Central memory CD8-positive, alpha-beta T cell (primary cell): ENCODE measurements at regions not wholly inside any gene's neighbourhood (a gene's known extent, or its start where the extent isn't known, plus 50 kb on each side); places are given as distances from the start of the nearest gene placed in this dataset.
"Not testable (repeated sequence)": the region's sequence is repeated elsewhere in the genome, so short reads cannot be mapped to it uniquely, and the experiment has no call there.

Experiments
- ATAC-seq: fragments of 150-1000 bp; cut with Tn5 transposase; replicated peaks from 2 replicates; pipeline ENCODE4 v1.10.0; 2022; ENCODE audit warnings: mild to moderate bottlenecking, moderate FRiP score, moderate number of reproducible peaks; ENCODE audit not compliant: poor library complexity, severe bottlenecking; ENCODE audit errors: extremely low read depth
- DNase-seq, 2 donors: peaks; one replicate each; pipeline ENCODE4 v3.0.0; 2021; ENCODE audit warnings: low spot score in 2 of 2
- H3K27ac Mint-ChIP-seq: one replicate; pipeline ENCODE4 v1.8.0; 2022; ENCODE audit warnings: low read depth, mild to moderate bottlenecking, moderate library complexity, mixed read lengths
- H3K27me3 Mint-ChIP-seq: one replicate; pipeline ENCODE4 v1.8.0; 2022; ENCODE audit warnings: mixed read lengths
- H3K36me3 Mint-ChIP-seq: one replicate; pipeline ENCODE4 v1.8.0; 2022; ENCODE audit warnings: mild to moderate bottlenecking, moderate library complexity, mixed read lengths; ENCODE audit not compliant: insufficient read depth
- H3K4me1 Mint-ChIP-seq: one replicate; pipeline ENCODE4 v1.8.0; 2022; ENCODE audit warnings: mixed read lengths
- H3K4me3 Mint-ChIP-seq: one replicate; pipeline ENCODE4 v1.8.0; 2022; ENCODE audit warnings: mild to moderate bottlenecking, moderate library complexity, mixed read lengths
- H3K9me3 Mint-ChIP-seq: one replicate; pipeline ENCODE4 v1.8.0; 2022; ENCODE audit warnings: mixed read lengths

DNA sequence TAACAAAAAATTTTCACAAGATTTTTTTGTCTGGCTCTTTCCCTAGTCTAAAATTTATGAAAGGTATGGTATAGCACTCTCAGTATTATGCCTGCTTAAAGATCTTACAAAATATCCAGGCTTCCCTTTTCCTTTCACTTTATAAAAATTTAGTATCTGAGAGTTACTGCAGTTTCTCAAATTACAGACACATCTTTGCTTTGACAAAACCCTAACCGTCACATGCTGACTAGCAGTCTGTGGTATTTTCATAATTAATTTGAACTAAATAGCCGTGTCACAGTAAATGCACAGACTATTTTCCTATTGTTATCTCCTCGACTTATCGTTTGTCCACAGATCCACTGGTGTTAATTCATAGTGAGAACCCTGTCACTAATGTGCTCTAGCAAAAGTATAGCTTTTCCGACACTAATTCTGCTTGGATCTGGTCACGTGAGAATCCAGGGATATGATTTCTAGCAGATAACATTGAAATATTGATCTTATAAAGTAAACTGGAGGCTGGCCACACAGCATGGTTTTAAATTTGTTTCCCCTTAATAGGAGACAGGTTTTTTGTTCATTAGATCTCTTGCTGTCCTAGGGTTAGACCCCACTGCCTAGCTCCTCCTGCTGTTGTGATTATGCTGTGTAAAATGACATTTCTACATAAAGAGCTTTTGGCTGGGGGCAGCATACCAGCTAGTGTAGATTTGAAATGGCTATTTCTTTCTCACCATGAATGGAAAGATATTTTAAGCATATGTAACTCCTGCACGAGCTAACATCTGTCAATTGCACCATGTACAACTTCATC is 340.6 kb upstream of the SASH1 start:
- Mint-ChIP-seq H3K36me3 (peaks cover 2% of the 10 kb centered on the region), H3K27me3 (no peaks in the 10 kb centered on the region), H3K4me1 (no peaks in the 10 kb centered on the region), H3K27ac (no peak overlapping the region), H3K9me3 (peaks cover 9% of the 10 kb centered on the region), H3K4me3 (no peak overlapping the region)
- ATAC-seq (no peak), DNase-seq (no peak)

DNA sequence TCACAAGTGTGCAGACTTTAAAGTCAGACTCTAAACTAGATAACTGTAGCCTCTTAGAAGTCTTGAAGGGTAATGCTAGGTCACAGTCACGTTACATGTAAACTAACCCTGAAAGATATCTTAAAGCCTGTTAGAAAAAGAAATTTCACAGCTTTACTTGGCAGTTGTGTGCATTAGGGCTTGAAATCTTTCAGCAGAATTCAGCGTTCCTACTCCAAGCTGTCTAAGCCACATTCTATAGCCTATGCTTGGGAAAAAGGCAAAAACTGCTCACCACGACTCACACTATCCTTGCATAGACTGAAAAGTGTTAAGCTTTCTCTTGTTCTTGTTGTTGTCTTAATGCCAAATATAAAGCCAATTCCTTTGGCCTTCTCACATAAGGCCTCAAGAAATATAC is 338.0 kb upstream of the SASH1 start:
- no peak for ATAC-seq
- no peak overlapping the region for H3K4me3 Mint-ChIP-seq

DNA sequence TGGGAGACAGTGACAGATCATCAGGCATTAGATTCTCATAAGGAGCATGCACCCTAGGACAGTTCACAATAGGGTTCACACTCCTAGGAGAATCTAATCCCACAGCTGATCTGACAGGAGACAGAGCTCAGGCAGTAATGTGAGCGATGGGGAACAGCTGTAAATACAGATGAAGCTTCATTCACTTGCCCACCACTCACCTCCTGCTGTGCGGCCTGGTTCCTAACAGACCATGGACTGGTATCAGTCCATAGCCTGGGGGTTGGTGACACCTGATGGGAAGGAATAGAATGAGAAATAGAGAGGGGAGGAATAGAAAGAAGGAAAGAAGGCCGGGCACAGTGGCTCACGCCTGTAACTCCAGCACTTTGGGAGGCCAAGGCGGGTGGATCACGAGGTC is 336.8 kb upstream of the SASH1 start:
- Mint-ChIP-seq H3K36me3 (peaks cover 2% of the 10 kb centered on the region), H3K27ac (no peak overlapping the region), H3K4me3 (no peak overlapping the region), H3K9me3 (peaks cover 7% of the 10 kb centered on the region), H3K4me1 (no peaks in the 10 kb centered on the region), H3K27me3 (no peaks in the 10 kb centered on the region)
- ATAC-seq: no peak
- no peak for DNase-seq

More for the DNA sequence above, 338.0 kb upstream of the SASH1 start:
- no peak for DNase-seq
- H3K27ac Mint-ChIP-seq: no peak overlapping the region
- H3K9me3 Mint-ChIP-seq: peaks cover 9% of the 10 kb centered on the region
- no peaks in the 10 kb centered on the region for H3K4me1 Mint-ChIP-seq
- H3K27me3 Mint-ChIP-seq: no peaks in the 10 kb centered on the region
- peaks cover 2% of the 10 kb centered on the region for H3K36me3 Mint-ChIP-seq

DNA sequence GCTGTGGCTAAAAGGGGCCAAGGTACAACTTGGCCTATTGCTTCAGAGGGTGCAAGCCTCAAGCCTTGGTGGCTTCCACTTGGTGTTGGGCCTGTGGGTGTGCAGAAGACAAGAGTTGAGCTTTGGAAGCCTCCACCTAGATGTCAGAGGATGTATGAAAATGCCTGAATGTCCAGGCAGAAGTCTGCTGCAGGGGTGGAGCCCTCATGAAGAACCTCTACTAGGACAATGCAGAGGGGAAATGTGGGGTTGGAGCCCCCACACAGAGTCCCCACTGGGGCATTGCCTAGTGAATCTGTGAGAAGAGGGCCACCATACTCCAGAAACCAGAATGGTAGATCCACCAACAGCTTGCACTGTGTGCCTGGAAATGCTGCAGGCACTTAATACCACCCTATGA is 332.1 kb upstream of the SASH1 start:
- H3K4me1 Mint-ChIP-seq, H3K27ac Mint-ChIP-seq, DNase-seq: not testable (repeated sequence)

DNA sequence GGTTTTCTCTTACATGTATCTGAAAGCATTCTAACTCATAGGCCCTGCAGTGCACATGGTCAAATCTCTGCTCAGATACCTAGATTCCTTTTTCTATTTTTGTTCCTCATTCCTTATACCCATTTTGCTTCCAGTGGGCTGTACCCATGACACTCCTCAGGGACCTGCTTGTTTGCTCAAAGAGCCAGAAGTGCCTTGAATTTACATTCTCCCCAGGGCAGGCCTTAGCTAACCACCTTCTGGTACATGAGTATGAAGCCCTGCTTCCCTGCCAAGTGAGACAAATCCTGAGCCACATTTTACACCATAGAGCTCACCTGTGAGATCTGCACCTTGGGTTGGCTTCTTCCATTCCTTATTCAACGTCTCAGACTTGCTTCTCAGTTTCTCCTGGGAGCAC is 326.6 kb upstream of the SASH1 start:
- ATAC-seq (no peak), DNase-seq (no peak)
- H3K27me3 Mint-ChIP-seq: no peaks in the 10 kb centered on the region
- no peaks in the 10 kb centered on the region for H3K4me1 Mint-ChIP-seq
- peaks cover 29% of the 10 kb centered on the region for H3K9me3 Mint-ChIP-seq
- no peak overlapping the region for H3K27ac Mint-ChIP-seq
- no peaks in the 10 kb centered on the region for H3K36me3 Mint-ChIP-seq
- no peak overlapping the region for H3K4me3 Mint-ChIP-seq

More for the DNA sequence above, 332.1 kb upstream of the SASH1 start:
- not testable (repeated sequence) for H3K36me3 Mint-ChIP-seq, ATAC-seq, H3K27me3 Mint-ChIP-seq, H3K4me3 Mint-ChIP-seq
- H3K9me3 Mint-ChIP-seq: peaks cover 18% of the 10 kb centered on the region

DNA sequence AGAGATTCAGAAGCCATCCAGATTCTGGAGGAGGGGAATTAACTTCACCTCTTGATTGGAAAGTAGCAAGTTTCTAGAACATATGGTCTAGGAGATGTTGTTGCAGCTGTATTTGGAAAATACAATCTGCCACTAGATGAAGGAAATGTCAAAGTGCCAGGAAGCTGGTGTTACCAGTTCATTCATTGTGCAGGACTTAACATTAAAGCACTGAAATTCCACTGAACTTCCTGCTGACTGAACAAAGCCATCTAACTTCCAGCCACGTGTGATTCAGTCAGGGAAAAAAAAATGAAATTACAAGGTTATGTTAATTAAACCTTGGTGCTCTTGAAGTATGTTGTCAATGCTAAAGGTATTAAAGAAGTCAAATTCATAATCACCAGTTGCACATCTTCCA is 321.5 kb upstream of the SASH1 start:
- DNase-seq (no peak), ATAC-seq (no peak)
- H3K9me3 Mint-ChIP-seq: peaks cover 27% of the 10 kb centered on the region
- no peak overlapping the region for H3K27ac Mint-ChIP-seq
- no peaks in the 10 kb centered on the region for H3K4me1 Mint-ChIP-seq
- no peaks in the 10 kb centered on the region for H3K27me3 Mint-ChIP-seq
- no peak overlapping the region for H3K4me3 Mint-ChIP-seq
- H3K36me3 Mint-ChIP-seq: no peaks in the 10 kb centered on the region

DNA sequence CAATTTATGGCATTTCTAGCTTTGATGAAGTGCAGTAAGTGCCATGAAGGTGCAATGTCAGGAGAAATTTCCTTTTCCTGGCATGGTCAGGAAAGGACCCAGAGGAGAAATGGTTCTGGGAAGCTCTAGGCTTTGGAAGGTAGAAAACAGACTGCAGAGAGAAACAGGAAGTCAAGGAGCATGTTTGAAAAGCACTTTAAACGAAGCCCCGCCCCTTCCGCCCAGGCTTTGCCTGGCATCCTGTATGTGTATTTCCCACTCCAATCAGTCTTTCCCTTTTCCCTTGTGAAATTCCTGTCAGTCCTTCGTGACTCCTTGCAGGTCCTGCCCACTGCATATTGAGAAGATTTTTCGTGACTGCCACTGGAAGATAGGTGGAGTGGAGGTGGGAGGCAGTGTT is 320.9 kb upstream of the SASH1 start:
- H3K4me1 Mint-ChIP-seq: no peaks in the 10 kb centered on the region
- no peak overlapping the region for H3K4me3 Mint-ChIP-seq
- DNase-seq (no peak), ATAC-seq (no peak)
- H3K9me3 Mint-ChIP-seq: peaks cover 28% of the 10 kb centered on the region
- no peaks in the 10 kb centered on the region for H3K36me3 Mint-ChIP-seq
- H3K27ac Mint-ChIP-seq: no peak overlapping the region
- H3K27me3 Mint-ChIP-seq: no peaks in the 10 kb centered on the region

DNA sequence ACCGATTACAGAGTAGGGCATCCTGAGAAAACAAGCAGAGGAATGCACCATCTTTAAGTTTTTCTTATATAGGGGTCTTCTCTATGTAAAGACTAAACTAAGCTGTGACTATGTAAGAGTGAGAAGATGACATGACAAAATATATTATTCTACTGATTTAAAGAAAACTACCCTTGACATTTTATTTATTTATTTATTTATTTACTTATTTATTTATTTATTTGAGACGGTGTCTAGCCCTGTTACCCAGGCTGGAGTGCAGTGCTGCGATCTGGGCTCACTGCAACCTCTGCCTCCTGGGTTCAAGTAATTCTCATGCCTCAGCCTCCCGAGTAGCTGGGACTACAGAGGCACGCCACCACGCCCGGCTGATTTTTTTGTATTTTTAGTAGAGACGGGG is 320.4 kb upstream of the SASH1 start:
- ATAC-seq, H3K4me3 Mint-ChIP-seq, H3K27me3 Mint-ChIP-seq, H3K4me1 Mint-ChIP-seq, H3K36me3 Mint-ChIP-seq, H3K27ac Mint-ChIP-seq, DNase-seq: not testable (repeated sequence)
- peaks cover 27% of the 10 kb centered on the region for H3K9me3 Mint-ChIP-seq

DNA sequence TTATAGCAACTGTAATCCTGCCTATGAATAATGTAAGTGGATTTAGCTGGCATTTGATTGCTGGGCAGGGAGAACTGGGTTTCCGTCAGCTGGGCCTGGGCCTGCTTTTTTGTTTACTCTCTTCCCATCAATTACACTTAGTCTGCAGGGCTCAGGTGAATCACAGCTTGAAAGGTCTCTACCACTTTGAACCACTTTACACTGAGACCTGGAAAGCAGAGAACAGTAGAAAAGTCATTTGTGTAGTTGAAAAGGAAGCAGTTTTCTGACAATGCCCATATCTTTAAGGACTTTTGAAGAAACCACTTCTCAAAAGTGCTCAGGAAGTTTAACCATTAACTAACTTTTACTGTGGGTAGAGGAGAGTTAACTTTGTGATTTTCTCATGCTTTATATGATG is 315.4 kb upstream of the SASH1 start:
- no peaks in the 10 kb centered on the region for H3K36me3 Mint-ChIP-seq
- H3K9me3 Mint-ChIP-seq: peaks cover 11% of the 10 kb centered on the region
- H3K27ac Mint-ChIP-seq: no peak overlapping the region
- no peaks in the 10 kb centered on the region for H3K27me3 Mint-ChIP-seq
- no peaks in the 10 kb centered on the region for H3K4me1 Mint-ChIP-seq
- DNase-seq (no peak), ATAC-seq (no peak)
- H3K4me3 Mint-ChIP-seq: no peak overlapping the region

DNA sequence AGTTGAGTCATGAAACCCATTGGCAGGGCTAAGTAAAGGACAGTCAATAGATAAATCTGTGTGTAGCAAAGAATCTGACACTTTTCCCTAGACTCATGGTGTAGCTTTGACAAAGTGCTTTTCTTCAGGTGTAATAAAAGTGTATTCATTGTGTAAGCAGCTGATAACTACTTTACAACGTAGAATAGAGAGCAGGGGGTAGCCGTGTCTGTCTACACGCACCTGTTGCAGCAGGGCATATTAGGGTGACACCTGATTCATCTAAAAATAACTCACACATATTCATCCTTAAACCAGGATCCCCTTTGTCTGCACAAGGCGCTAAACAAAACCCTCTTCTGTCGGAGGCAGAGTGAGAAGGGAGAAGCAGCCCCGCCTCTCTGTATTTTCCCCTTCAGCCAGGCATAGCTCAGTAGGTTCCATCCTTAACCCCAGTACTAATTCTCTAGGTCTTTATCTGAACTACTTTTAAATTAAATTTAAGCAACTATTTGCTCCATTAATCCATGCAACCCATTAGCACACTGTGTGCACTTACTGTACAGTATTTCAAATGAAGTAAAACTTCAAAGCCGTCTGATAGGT is 306.7 kb upstream of the SASH1 start:
- no peaks in the 10 kb centered on the region for H3K27me3 Mint-ChIP-seq
- no peak overlapping the region for H3K4me3 Mint-ChIP-seq
- no peaks in the 10 kb centered on the region for H3K9me3 Mint-ChIP-seq
- ATAC-seq: no peak
- DNase-seq: no peak
- no peaks in the 10 kb centered on the region for H3K4me1 Mint-ChIP-seq
- H3K27ac Mint-ChIP-seq: no peak overlapping the region
- no peaks in the 10 kb centered on the region for H3K36me3 Mint-ChIP-seq

DNA sequence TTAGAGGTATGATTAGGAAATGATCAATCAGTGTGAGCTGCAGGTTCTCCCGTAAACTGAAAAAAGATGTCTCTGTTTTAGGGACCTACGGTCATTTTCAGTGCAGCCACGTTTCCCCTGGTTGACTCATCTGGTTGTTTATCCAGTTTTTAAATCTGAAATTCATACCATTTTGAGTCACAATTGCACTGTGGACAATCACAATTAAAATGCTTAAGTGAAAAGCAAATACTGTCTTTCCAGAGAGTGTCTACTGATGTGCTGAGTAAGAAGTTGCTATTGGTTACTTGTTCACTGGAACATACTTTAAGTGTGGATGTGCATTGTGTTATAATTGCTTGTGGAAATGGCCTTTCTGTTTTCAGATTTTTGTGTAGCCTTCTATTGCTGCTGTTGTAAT is 305.1 kb upstream of the SASH1 start:
- Mint-ChIP-seq H3K4me3 (no peak overlapping the region), H3K27ac (no peak overlapping the region), H3K9me3 (no peaks in the 10 kb centered on the region), H3K36me3 (no peaks in the 10 kb centered on the region), H3K27me3 (no peaks in the 10 kb centered on the region), H3K4me1 (no peaks in the 10 kb centered on the region)
- ATAC-seq: no peak
- no peak for DNase-seq

DNA sequence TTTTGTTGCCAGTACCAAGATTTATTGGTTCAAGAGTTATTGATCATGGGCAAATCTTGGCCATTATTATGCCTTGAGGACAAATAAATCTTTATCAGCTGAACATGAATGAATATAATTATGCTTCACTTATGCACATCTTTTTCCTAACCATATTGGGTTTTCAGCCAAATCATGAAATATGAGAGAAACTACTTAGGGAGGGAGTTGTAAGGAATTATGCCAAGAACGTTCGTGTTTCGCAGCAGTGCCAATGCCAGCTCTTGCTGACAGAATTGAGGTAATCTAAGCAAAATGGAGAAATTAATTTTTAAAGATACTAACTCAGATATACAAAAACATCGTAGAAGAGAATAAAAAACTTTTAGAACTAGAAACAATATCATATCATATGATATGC is 301.1 kb upstream of the SASH1 start:
- Mint-ChIP-seq H3K4me3 (no peak overlapping the region), H3K9me3 (no peaks in the 10 kb centered on the region), H3K27ac (no peak overlapping the region), H3K4me1 (no peaks in the 10 kb centered on the region), H3K36me3 (no peaks in the 10 kb centered on the region), H3K27me3 (no peaks in the 10 kb centered on the region)
- DNase-seq: no peak
- ATAC-seq: no peak

DNA sequence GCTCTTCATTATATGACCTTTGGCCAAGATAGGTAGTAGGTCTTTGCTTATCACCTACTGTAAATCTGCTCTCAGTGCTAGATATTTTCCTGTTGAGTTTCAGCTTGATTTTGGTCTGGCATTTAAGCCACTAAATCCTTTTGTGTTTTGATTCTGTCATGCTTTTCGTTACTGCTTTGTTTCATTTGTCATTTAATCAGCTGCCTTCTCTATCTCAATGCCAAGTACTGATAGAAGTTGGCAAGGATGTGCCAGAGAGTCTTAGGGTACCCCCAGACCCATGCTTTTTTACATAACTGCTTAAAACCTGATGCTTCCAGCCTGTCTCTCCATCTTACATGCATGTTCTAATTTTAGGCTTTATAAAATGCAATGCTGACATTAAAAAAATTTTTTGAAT is 300.1 kb upstream of the SASH1 start:
- H3K27ac Mint-ChIP-seq: no peak overlapping the region
- no peak overlapping the region for H3K4me3 Mint-ChIP-seq
- H3K4me1 Mint-ChIP-seq: no peaks in the 10 kb centered on the region
- H3K36me3 Mint-ChIP-seq: no peaks in the 10 kb centered on the region
- H3K27me3 Mint-ChIP-seq: no peaks in the 10 kb centered on the region
- DNase-seq: no peak
- peaks cover 7% of the 10 kb centered on the region for H3K9me3 Mint-ChIP-seq
- no peak for ATAC-seq
